GM06990 (cell line): ENCODE measurements at regions not wholly inside any gene's neighbourhood (a gene's known extent, or its start where the extent isn't known, plus 50 kb on each side); places are given as distances from the start of the nearest gene placed in this dataset.
"Not testable (repeated sequence)": the region's sequence is repeated elsewhere in the genome, so short reads cannot be mapped to it uniquely, and the experiment has no call there.

Experiments
- DNase-seq: peaks from one replicate; pipeline ENCODE4 v3.0.0-alpha.2; 2011; ENCODE audit not compliant: insufficient read length; ENCODE audit errors: extremely low read depth
- H3K27me3 ChIP-seq: replicated peaks from 2 replicates; pipeline ENCODE4 v1.6.0; 2011; ENCODE audit warnings: low read length; ENCODE audit not compliant: control insufficient read depth, insufficient read depth
- H3K36me3 ChIP-seq: 2 replicates; pipeline ENCODE4 v1.5.1; 2011; ENCODE audit warnings: low read length; ENCODE audit not compliant: control insufficient read depth, insufficient read depth
- H3K4me3 ChIP-seq: replicated peaks from 2 replicates; pipeline ENCODE4 v1.5.1; 2011; ENCODE audit warnings: low read depth, mild to moderate bottlenecking, control low read depth, low read length
- CTCF ChIP-seq: IDR thresholded peaks from 2 replicates; pipeline ENCODE4 v1.5.1; 2011; ENCODE audit warnings: low read length, control low read depth, mild to moderate bottlenecking, inconsistent platforms; ENCODE audit not compliant: insufficient read depth, poor library complexity, severe bottlenecking

GRCh38 chr3:166011771-166012170 is 174.5 kb upstream of the BCHE start:
- DNase-seq: no peak
- TF ChIP-seq CTCF: no peak
- no peaks in the 10 kb centered on the region for H3K27me3 ChIP-seq
- H3K4me3 ChIP-seq: no peak overlapping the region
- no peaks in the 10 kb centered on the region for H3K36me3 ChIP-seq

GRCh38 chr3:166005126-166005525 is 167.9 kb upstream of the BCHE start:
- no peaks in the 10 kb centered on the region for H3K27me3 ChIP-seq
- no peak for TF ChIP-seq CTCF
- H3K36me3 ChIP-seq: no peaks in the 10 kb centered on the region
- no peak overlapping the region for H3K4me3 ChIP-seq
- DNase-seq: no peak

GRCh38 chr3:165994293-165994692 is 157.1 kb upstream of the BCHE start:
- no peak for TF ChIP-seq CTCF
- no peaks in the 10 kb centered on the region for H3K36me3 ChIP-seq
- no peaks in the 10 kb centered on the region for H3K27me3 ChIP-seq
- no peak for DNase-seq
- no peak overlapping the region for H3K4me3 ChIP-seq

- Histone ChIP-seq H3K4me3 (no peak overlapping the region), H3K36me3 (no peaks in the 10 kb centered on the region), H3K27me3 (no peaks in the 10 kb centered on the region)
- no peak for TF ChIP-seq CTCF
- DNase-seq: no peak
Observed at GRCh38 chr3:165984589-165984988, 147.4 kb upstream of the BCHE start.

- DNase-seq: no peak
- no peak for TF ChIP-seq CTCF
- no peaks in the 10 kb centered on the region for H3K27me3 ChIP-seq
- H3K4me3 ChIP-seq: no peak overlapping the region
- H3K36me3 ChIP-seq: no peaks in the 10 kb centered on the region
Observed at GRCh38 chr3:165983284-165983683, 146.1 kb upstream of the BCHE start.

GRCh38 chr3:165981318-165981717 is 144.1 kb upstream of the BCHE start:
- no peak overlapping the region for H3K4me3 ChIP-seq
- H3K27me3 ChIP-seq: no peaks in the 10 kb centered on the region
- H3K36me3 ChIP-seq: no peaks in the 10 kb centered on the region
- no peak for DNase-seq
- no peak for TF ChIP-seq CTCF

GRCh38 chr3:165960825-165961224 is 123.6 kb upstream of the BCHE start:
- not testable (repeated sequence) for H3K4me3 ChIP-seq, H3K36me3 ChIP-seq, H3K27me3 ChIP-seq, DNase-seq
